ENCODE measurements at regions not wholly inside any gene's neighbourhood (a gene's known extent, or its start where the extent isn't known, plus 50 kb on each side); places are given as distances from the start of the nearest gene placed in this dataset.
A peak's percentile ranks its signal among the peaks of the same experiment; 100 is the strongest.
"Not testable (repeated sequence)": the region's sequence is repeated elsewhere in the genome, so short reads cannot be mapped to it uniquely, and the experiment has no call there.

GRCh38 chr5:12078286-12078685 lies 174.0 kb upstream of the CTNND2 start:
- TF ChIP-seq, protein P1, sequence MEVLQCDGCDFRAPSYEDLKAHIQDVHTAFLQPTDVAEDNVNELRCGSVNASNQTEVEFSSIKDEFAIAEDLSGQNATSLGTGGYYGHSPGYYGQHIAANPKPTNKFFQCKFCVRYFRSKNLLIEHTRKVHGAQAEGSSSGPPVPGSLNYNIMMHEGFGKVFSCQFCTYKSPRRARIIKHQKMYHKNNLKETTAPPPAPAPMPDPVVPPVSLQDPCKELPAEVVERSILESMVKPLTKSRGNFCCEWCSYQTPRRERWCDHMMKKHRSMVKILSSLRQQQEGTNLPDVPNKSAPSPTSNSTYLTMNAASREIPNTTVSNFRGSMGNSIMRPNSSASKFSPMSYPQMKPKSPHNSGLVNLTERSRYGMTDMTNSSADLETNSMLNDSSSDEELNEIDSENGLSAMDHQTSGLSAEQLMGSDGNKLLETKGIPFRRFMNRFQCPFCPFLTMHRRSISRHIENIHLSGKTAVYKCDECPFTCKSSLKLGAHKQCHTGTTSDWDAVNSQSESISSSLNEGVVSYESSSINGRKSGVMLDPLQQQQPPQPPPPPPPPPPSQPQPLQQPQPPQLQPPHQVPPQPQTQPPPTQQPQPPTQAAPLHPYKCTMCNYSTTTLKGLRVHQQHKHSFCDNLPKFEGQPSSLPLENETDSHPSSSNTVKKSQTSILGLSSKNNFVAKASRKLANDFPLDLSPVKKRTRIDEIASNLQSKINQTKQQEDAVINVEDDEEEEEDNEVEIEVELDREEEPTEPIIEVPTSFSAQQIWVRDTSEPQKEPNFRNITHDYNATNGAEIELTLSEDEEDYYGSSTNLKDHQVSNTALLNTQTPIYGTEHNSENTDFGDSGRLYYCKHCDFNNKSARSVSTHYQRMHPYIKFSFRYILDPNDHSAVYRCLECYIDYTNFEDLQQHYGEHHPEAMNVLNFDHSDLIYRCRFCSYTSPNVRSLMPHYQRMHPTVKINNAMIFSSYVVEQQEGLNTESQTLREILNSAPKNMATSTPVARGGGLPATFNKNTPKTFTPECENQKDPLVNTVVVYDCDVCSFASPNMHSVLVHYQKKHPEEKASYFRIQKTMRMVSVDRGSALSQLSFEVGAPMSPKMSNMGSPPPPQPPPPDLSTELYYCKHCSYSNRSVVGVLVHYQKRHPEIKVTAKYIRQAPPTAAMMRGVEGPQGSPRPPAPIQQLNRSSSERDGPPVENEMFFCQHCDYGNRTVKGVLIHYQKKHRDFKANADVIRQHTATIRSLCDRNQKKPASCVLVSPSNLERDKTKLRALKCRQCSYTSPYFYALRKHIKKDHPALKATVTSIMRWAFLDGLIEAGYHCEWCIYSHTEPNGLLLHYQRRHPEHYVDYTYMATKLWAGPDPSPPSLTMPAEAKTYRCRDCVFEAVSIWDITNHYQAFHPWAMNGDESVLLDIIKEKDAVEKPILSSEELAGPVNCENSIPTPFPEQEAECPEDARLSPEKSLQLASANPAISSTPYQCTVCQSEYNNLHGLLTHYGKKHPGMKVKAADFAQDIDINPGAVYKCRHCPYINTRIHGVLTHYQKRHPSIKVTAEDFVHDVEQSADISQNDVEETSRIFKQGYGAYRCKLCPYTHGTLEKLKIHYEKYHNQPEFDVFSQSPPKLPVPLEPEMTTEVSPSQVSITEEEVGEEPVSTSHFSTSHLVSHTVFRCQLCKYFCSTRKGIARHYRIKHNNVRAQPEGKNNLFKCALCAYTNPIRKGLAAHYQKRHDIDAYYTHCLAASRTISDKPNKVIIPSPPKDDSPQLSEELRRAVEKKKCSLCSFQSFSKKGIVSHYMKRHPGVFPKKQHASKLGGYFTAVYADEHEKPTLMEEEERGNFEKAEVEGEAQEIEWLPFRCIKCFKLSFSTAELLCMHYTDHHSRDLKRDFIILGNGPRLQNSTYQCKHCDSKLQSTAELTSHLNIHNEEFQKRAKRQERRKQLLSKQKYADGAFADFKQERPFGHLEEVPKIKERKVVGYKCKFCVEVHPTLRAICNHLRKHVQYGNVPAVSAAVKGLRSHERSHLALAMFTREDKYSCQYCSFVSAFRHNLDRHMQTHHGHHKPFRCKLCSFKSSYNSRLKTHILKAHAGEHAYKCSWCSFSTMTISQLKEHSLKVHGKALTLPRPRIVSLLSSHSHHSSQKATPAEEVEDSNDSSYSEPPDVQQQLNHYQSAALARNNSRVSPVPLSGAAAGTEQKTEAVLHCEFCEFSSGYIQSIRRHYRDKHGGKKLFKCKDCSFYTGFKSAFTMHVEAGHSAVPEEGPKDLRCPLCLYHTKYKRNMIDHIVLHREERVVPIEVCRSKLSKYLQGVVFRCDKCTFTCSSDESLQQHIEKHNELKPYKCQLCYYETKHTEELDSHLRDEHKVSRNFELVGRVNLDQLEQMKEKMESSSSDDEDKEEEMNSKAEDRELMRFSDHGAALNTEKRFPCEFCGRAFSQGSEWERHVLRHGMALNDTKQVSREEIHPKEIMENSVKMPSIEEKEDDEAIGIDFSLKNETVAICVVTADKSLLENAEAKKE (CRISPR knock-in tag; IDR thresholded peaks at IDR 0.05), result peak; percentile 73
- TF ChIP-seq CTCF (conservative IDR thresholded peaks at IDR 0.05; ENCODE audit: low read depth in 2 of 2), result peak; percentile 44 to 67
- H3K4me1 Mint-ChIP-seq, result not testable (repeated sequence)

GRCh38 chr5:12073426-12073825 lies 169.2 kb upstream of the CTNND2 start:
- H3K27ac Mint-ChIP-seq, result no peak overlapping the region
- peaks cover 6% of the 10 kb centered on the region for H3K4me1 Mint-ChIP-seq
- no peak overlapping the region for H3K4me2 ChIP-seq
- H3K9me3 Mint-ChIP-seq, result 0 out of 3 replicates have a peak, but pooled peaks cover under 1% of the 10 kb centered on the region
- no peaks in the 10 kb centered on the region for H3K9me2 ChIP-seq (ENCODE audit: insufficient read depth)
- H3K4me1 ChIP-seq (ENCODE audit: insufficient read depth), result 0 out of 2 replicates have a peak, but pooled peaks cover 6% of the 10 kb centered on the region
- no peak for TF ChIP-seq EZH2 (IDR thresholded peaks at IDR 0.05; ENCODE audit: low read depth, unreplicated experiment)
- TF ChIP-seq JUNB (IDR thresholded peaks at IDR 0.05; ENCODE audit: unreplicated experiment), result no peak
- TF ChIP-seq EZH2phosphoT487 (IDR thresholded peaks at IDR 0.05; ENCODE audit: unreplicated experiment), result no peak
- no peak for TF ChIP-seq NANOG (IDR thresholded peaks at IDR 0.05; ENCODE audit: borderline replicate concordance)
- no peak overlapping the region for H3K4me3 Mint-ChIP-seq
- no peak for ATAC-seq
- H3K27ac ChIP-seq (ENCODE audit: low read depth), result no peak overlapping the region
- no peaks in the 10 kb centered on the region for H3F3A ChIP-seq (replicated peaks; ENCODE audit: low read depth)
- no peaks in the 10 kb centered on the region for H3K36me3 ChIP-seq (ENCODE audit: insufficient read depth)
- H3K27me3 Mint-ChIP-seq (ENCODE audit: insufficient read depth, low read depth, poor library complexity), result no peaks in the 10 kb centered on the region
- no peaks in the 10 kb centered on the region for H3K79me2 ChIP-seq (replicated peaks; ENCODE audit: insufficient read depth)
- H3K36me3 Mint-ChIP-seq (ENCODE audit: low read depth), result no peaks in the 10 kb centered on the region
- no peaks in the 10 kb centered on the region for H3K27me3 ChIP-seq (ENCODE audit: insufficient read depth)
- H2AFZ ChIP-seq, result no peak overlapping the region
- no peak overlapping the region for H3K4me3 ChIP-seq
- H4K20me1 ChIP-seq (replicated peaks; ENCODE audit: insufficient read depth), result no peaks in the 10 kb centered on the region
- no peak for DNase-seq (ENCODE audit: low spot score)

More at GRCh38 chr5:12078286-12078685, 174.0 kb upstream of the CTNND2 start:
- not testable (repeated sequence) for H4K20me1 ChIP-seq (replicated peaks; ENCODE audit: insufficient read depth); H3K36me3 ChIP-seq (ENCODE audit: insufficient read depth); H3K4me2 ChIP-seq; ATAC-seq; H3K4me1 ChIP-seq (ENCODE audit: insufficient read depth); H3K9me2 ChIP-seq (ENCODE audit: insufficient read depth); H3K79me2 ChIP-seq (replicated peaks; ENCODE audit: insufficient read depth); H3K4me3 Mint-ChIP-seq; H3K4me3 ChIP-seq; H3K27ac ChIP-seq (ENCODE audit: low read depth); H3F3A ChIP-seq (replicated peaks; ENCODE audit: low read depth); H3K27me3 Mint-ChIP-seq (ENCODE audit: insufficient read depth, low read depth, poor library complexity); H3K27ac Mint-ChIP-seq; H3K36me3 Mint-ChIP-seq (ENCODE audit: low read depth); H3K27me3 ChIP-seq (ENCODE audit: insufficient read depth)
- H2AFZ ChIP-seq, result peak overlapping the region; percentile 67
- H3K9me3 Mint-ChIP-seq, result peaks cover 10% of the 10 kb centered on the region; the same call in 1 of the 3 replicates
- peak; percentile 11 for DNase-seq (ENCODE audit: low spot score)

Measured in GM23338 (cell line).